HEK293T (cell line): ENCODE measurements at regions not wholly inside any gene's neighbourhood (a gene's known extent, or its start where the extent isn't known, plus 50 kb on each side); places are given as distances from the start of the nearest gene placed in this dataset.

Source experiments
- ARNT ChIP-seq: fragments of 450-650 bp; IDR thresholded peaks from 2 replicates; pipeline ENCODE4 v1.6.1; 2017; ENCODE audit warnings: mild to moderate bottlenecking
- BHLHE40 ChIP-seq: fragments of 450-650 bp; IDR thresholded peaks from 2 replicates; pipeline ENCODE4 v1.6.1; 2016; ENCODE audit warnings: mild to moderate bottlenecking, moderate library complexity, borderline replicate concordance
- ELF4 ChIP-seq: fragments of 450-650 bp; IDR thresholded peaks from 2 replicates; pipeline ENCODE4 v1.6.1; 2017; ENCODE audit warnings: antibody characterized with exemption
- FOXA1 ChIP-seq: fragments of 450-650 bp; IDR thresholded peaks from 2 replicates; pipeline ENCODE4 v1.6.1; 2016; ENCODE audit warnings: mild to moderate bottlenecking
- FOXK2 ChIP-seq: fragments of 450-650 bp; IDR thresholded peaks from 2 replicates; pipeline ENCODE4 v1.6.1; 2016; ENCODE audit warnings: mild to moderate bottlenecking
- FOXM1 ChIP-seq: fragments of 450-650 bp; IDR thresholded peaks from 2 replicates; pipeline ENCODE4 v1.6.1; 2017; ENCODE audit warnings: mild to moderate bottlenecking, borderline replicate concordance
- HDGF ChIP-seq: fragments of 450-650 bp; IDR thresholded peaks from 2 replicates; pipeline ENCODE4 v1.6.1; 2017; ENCODE audit warnings: antibody characterized with exemption, borderline replicate concordance
- LEF1 ChIP-seq: fragments of 450-650 bp; IDR thresholded peaks from 2 replicates; pipeline ENCODE4 v1.6.1; 2017; ENCODE audit warnings: mild to moderate bottlenecking, borderline replicate concordance
- NFRKB ChIP-seq: fragments of 450-650 bp; IDR thresholded peaks from 2 replicates; pipeline ENCODE4 v1.6.1; 2016; ENCODE audit warnings: mild to moderate bottlenecking, moderate library complexity
- SP1 ChIP-seq: fragments of 450-650 bp; IDR thresholded peaks from 2 replicates; pipeline ENCODE4 v1.6.1; 2017
- ZNF384 ChIP-seq: fragments of 450-650 bp; IDR thresholded peaks from 2 replicates; pipeline ENCODE4 v1.6.1; 2016

GRCh38 chr6:9405369-9405768 is 970.0 kb upstream of the SLC35B3 start:
- no peak for TF ChIP-seq NFRKB
- no peak for TF ChIP-seq ZNF384
- TF ChIP-seq BHLHE40 = no peak
- no peak for TF ChIP-seq HDGF
- TF ChIP-seq FOXK2 = no peak
- TF ChIP-seq ARNT = no peak
- no peak for TF ChIP-seq SP1
- TF ChIP-seq LEF1 = no peak
- no peak for TF ChIP-seq FOXM1
- no peak for TF ChIP-seq FOXA1
- TF ChIP-seq ELF4 = no peak
